ENCODE measurements at regions not wholly inside any gene's neighbourhood (a gene's known extent, or its start where the extent isn't known, plus 50 kb on each side); places are given as distances from the start of the nearest gene placed in this dataset.

DNA sequence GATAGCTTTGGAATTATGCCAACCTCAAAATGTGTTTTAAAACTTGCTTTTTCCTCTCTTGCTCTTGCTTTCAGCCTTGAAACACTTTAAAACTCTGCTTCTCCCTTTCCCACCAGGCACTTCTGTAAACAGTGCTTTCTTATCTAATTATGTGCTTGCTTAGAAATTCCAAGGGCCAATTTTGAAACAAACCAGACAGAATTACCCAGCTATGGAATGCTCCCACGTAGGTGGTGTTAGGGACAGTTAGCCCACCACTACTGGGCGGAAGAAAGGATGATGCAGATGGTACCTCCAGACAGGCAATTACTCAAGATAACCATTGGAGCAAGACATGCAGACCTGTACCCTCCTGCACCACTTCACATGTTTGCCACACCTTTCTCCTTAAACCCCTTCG lies 523.0 kb upstream of the PTPRD start:
- no peak for DNase-seq (ENCODE audit: low read depth)
- TF ChIP-seq, protein P1, sequence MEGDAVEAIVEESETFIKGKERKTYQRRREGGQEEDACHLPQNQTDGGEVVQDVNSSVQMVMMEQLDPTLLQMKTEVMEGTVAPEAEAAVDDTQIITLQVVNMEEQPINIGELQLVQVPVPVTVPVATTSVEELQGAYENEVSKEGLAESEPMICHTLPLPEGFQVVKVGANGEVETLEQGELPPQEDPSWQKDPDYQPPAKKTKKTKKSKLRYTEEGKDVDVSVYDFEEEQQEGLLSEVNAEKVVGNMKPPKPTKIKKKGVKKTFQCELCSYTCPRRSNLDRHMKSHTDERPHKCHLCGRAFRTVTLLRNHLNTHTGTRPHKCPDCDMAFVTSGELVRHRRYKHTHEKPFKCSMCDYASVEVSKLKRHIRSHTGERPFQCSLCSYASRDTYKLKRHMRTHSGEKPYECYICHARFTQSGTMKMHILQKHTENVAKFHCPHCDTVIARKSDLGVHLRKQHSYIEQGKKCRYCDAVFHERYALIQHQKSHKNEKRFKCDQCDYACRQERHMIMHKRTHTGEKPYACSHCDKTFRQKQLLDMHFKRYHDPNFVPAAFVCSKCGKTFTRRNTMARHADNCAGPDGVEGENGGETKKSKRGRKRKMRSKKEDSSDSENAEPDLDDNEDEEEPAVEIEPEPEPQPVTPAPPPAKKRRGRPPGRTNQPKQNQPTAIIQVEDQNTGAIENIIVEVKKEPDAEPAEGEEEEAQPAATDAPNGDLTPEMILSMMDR (IDR thresholded peaks at IDR 0.05; ENCODE audit: insufficient read depth, low read depth, low read length, missing control alignments) = no peak
- H3K4me3 ChIP-seq (ENCODE audit: low read length) = no peak overlapping the region

DNA sequence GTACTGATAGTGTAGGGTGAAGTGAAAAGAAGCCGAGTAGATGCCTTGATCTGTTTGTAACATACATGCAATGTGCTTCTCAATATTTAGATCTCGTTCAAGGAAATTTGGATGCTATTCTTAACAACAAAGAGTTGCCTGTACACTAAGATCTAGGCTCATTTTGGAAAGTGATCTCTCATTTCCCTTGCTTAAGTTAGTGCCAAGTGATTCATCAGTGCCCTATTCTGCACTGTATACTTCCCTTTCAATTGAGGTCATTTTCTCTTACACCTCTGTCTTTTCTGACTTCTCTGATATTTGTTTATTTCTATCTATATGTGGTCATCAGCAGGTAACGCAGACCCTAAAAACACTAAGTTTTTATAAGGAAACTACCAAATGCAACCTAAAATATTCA lies 528.6 kb upstream of the PTPRD start:
- TF ChIP-seq, protein P1 (IDR thresholded peaks at IDR 0.05; ENCODE audit: insufficient read depth, low read depth, low read length, missing control alignments) = no peak
- H3K4me3 ChIP-seq (ENCODE audit: low read length) = no peak overlapping the region

DNA sequence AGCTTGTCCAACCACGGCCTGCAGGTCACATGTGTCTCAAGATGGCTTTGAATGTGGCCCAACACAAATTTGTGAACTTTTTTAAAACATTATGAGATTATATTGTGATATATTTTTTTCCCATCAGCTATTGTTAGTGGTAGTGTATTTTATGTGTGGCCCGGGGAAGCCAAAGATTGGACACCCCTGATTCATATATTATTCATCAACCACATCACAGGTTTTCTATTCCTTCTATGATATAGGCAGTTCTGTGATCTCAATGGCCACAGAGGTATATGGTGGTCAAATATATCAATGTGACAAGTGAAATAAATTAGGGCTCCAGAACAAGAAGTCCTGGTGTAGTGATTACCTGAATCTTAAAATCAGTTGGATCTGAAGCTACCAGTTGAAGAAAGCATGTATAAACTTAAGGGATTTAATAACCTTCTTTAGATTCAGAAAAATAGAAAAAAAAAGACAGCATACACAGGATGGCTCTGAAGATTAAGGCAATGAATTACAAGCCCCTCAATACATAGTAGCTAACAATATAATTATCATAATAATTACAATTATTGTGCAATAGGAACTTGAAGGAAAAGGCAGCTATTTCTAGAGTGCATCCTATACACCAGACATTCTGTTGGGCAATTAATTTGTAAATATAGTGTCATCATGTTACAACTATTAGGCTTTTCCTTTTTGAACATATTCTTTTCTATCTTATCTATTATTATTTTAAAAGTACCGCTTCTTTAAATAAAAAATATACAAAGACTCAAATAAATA lies 530.4 kb upstream of the PTPRD start:
- H3K4me3 ChIP-seq (ENCODE audit: low read length) = no peak overlapping the region
- DNase-seq (ENCODE audit: low read depth) = no peak
- TF ChIP-seq, protein P1 (IDR thresholded peaks at IDR 0.05; ENCODE audit: insufficient read depth, low read depth, low read length, missing control alignments) = no peak

More for the DNA sequence above, 528.6 kb upstream of the PTPRD start:
- DNase-seq (ENCODE audit: low read depth) = no peak

DNA sequence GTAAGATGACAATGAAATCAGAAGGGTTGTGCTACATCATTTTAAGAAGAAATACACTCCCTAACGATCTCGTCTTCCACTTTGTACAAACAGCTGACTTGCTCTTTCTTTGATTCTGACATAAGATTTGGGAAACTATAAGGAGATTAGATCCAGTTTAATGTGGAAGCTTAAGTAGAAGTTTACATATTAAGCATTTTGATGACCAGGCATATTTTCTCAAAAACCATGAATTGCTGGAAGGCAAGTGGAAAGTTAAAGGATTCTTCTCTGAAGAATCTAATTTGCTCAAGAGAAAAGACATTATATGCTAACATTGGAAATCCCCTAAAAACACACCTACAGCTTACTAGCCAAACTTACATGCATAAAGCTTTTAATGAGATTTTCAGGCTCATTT lies 531.9 kb upstream of the PTPRD start:
- no peak for DNase-seq (ENCODE audit: low read depth)
- TF ChIP-seq, protein P1 (IDR thresholded peaks at IDR 0.05; ENCODE audit: insufficient read depth, low read depth, low read length, missing control alignments) = no peak
- no peak overlapping the region for H3K4me3 ChIP-seq (ENCODE audit: low read length)

DNA sequence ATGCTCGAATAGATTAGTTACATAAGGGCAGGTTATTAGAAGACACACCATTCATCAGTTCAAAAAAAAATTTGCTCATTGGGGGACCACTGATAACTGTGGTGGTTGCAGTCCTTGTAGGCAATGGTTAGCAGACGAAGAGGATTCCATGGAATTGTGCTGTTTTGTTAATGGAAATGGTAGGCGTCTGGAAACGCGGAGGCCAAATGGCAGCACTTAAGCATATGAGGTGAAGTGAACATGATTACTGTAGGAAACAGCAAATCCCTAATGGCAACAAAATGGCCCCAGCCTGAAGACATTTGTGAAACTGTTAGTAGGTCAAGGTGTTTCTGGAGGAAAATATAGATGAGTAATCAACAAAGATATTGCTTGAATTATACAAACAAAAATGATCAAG lies 535.4 kb upstream of the PTPRD start:
- no peak for DNase-seq (ENCODE audit: low read depth)
- TF ChIP-seq, protein P1 (IDR thresholded peaks at IDR 0.05; ENCODE audit: insufficient read depth, low read depth, low read length, missing control alignments) = no peak

DNA sequence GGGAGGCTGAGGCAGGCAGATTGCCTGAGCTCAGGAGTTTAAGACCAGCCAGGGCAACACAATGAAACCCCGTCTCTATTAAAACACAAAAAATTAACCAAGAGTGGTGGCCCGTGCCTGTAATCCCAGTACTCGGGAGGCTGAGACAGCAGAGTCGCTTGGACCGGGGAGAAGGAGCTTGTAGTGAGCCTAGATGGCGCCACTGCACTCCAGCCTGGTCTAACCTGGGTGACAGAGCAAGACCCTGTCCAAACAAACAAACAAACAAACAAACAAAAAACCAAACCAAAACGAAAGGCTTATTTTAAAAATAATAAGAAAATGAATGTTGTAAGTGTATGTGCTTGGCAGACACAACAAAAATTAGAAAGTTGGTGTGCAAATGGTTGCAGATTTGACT lies 536.3 kb upstream of the PTPRD start:
- DNase-seq (ENCODE audit: low read depth) = no peak
- no peak overlapping the region for H3K4me3 ChIP-seq (ENCODE audit: low read length)
- TF ChIP-seq, protein P1 (IDR thresholded peaks at IDR 0.05; ENCODE audit: insufficient read depth, low read depth, low read length, missing control alignments) = no peak

More for the DNA sequence above, 535.4 kb upstream of the PTPRD start:
- H3K4me3 ChIP-seq (ENCODE audit: low read length) = no peak overlapping the region

DNA sequence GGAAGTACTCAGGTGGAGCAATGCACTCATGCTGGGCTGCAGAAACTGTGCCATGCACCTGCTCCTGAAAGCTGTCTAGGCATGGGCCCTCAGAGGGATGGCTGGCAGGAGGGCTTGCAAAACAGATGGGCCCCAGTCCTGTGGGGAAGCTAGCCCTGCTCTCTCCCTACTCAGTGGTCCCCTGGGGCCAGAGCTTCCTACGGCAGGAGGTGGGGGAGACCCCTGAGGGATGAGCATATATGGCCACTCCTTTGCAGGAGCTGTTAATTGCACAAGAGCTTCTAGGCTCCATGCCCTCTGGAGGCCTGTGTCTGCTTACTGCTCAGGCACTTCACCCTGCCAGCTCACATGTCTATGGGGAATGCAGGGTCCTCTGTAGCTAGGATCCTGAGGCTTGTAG lies 545.3 kb upstream of the PTPRD start:
- TF ChIP-seq, protein P1 (IDR thresholded peaks at IDR 0.05; ENCODE audit: insufficient read depth, low read depth, low read length, missing control alignments) = no peak
- H3K4me3 ChIP-seq (ENCODE audit: low read length) = no peak overlapping the region
- no peak for DNase-seq (ENCODE audit: low read depth)
